ENCODE measurements at regions not wholly inside any gene's neighbourhood (a gene's known extent, or its start where the extent isn't known, plus 50 kb on each side); places are given as distances from the start of the nearest gene placed in this dataset.

DNA sequence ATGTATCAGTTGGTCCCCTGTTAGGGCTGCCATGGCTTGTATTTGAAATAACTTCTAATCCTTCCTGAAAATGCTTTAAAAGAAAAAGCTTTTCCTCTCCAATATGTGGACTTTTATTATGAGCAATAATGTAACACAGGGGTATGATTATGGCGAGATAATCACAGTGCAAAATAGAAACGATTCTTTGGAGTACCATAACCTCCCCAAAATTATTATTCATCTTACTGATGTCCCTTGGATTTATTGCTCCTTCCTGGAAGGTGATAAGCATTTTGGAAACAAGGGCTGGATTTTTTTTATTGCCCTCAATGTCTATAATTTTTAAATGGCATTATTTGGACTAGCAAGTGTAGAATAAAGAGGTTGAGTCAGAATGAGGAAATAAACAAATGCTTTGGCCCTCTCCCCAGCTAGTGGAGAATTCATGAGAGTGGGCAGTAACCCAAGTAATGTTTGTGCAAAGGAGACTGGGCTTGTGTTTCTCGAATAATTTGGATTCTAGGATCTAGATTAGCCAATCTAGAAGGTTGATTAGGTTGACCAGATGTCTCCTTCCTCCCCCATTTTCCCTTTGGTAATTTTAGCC is 403.9 kb upstream of the CELF2 start:
- no peak for DNase-seq (ENCODE audit: low read depth in 2 of 2)

GRCh38 chr10:10617686-10618085 is 400.0 kb upstream of the CELF2 start:
- no peak for DNase-seq (ENCODE audit: low read depth in 2 of 2)

GRCh38 chr10:10618139-10618538 is 399.5 kb upstream of the CELF2 start:
- no peak for DNase-seq (ENCODE audit: low read depth in 2 of 2)

DNA sequence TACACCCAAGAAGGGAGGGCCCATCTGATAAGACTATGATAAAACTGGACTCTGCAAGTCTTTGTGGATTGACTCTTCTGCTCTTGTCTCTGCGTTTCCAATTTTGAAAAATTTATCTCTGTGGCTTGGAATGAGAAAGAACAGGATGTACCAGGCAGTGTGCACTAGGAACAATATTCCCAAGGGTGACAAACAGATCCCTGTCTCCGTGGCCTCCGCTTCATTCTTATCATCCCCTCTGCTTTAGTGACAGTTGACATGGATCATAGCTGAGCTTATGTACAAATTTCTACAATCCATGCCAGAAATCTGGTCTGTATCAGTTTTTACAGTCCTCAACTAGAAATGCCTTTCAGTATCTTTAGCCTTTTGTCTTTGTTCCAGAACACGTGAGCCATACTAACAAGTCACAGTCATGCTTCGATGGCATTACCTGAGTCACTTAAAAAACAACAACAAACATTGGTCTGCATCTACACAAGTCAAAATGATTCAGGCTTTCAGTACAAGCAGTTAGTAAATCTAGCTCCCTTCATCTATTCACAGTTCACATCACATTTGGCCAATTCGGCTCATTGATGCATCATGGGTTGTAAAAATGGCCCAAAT is 393.6 kb upstream of the CELF2 start:
- DNase-seq (ENCODE audit: low read depth in 2 of 2): no peak

GRCh38 chr10:10624567-10624962 is 393.1 kb upstream of the CELF2 start:
- DNase-seq (ENCODE audit: low read depth in 2 of 2): no peak

DNA sequence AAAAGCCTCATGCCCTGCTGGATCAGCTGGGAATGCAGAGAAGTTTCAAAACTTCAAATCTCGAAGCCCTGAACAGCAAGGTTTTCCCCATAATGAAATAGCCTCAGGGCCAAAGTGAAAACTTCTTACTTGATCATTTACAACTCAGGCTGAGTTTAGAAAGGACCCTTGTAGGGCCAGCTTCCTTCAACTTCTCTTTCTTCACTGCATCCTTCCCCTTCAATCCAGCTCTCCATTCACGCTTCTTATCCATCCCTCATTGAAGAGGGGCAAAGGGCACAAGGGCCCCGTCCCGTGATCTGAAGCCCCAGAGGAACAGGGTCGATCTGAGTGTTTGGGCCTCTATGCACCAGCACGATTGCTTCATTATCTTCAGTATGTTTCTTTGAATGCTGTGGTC is 392.2 kb upstream of the CELF2 start:
- DNase-seq (ENCODE audit: low read depth in 2 of 2): no peak

GRCh38 chr10:10626734-10627133 is 390.9 kb upstream of the CELF2 start:
- DNase-seq (ENCODE audit: low read depth in 2 of 2): no peak

GRCh38 chr10:10627414-10627813 is 390.3 kb upstream of the CELF2 start:
- no peak for DNase-seq (ENCODE audit: low read depth in 2 of 2)

DNA sequence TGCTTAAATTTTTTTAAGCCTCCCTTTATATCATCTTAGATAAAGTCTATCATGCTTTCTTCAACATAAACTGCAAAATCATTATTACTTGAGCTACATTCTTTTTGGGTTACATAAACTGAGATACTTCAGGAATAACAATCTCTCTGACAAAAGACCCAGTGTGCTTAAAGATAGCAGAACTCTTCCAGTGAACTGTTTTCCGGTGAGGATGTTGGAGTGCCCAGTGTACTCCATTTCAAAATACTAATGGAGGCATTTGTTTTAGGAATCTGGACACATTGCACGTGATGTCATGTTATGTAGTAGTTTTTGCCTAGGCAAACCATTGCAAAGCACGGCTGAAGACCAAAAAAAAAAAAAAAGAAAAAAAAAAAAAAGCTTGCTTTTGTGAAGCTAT is 388.2 kb upstream of the CELF2 start:
- DNase-seq (ENCODE audit: low read depth in 2 of 2): no peak

DNA sequence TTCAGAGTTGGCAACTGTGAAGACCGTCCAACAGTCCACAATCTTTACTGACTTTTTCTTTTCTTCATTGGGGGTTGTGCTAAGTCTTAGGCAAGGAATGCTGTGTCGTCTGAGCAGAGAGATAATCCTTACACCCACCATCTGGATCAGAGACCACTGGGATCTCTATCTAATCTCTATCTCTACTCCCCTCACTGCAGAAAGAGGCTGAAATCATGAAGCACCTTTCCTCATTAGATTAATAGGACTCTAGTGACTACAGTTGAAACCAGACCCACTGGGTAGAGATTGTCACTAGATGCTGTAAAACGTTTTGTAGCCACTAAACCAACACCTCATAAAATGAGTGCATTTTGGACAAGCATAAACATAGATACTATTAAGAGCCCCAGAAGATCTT is 387.4 kb upstream of the CELF2 start:
- no peak for DNase-seq (ENCODE audit: low read depth in 2 of 2)

DNA sequence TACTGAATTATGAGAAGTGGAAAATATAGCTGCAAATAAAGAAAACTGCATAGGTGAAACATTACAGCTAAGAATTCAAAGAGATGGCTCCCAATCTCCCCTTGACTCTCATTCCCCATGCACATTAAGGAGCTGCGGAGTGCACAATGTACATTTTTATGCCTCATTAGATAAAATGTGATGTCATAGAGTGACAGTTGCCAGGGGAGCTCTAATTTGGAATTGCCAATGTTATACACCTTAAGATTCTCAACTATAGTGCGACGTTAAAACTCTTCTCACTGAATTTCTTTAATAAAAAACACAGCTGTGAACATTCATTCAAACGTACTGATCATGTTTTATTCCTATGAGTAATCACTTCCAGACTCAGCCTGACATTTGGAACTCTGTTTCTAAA is 386.9 kb upstream of the CELF2 start:
- DNase-seq (ENCODE audit: low read depth in 2 of 2): no peak

- DNase-seq (ENCODE audit: low read depth in 2 of 2): no peak
Measured at GRCh38 chr10:10642189-10642588, 375.5 kb upstream of the CELF2 start.

DNA sequence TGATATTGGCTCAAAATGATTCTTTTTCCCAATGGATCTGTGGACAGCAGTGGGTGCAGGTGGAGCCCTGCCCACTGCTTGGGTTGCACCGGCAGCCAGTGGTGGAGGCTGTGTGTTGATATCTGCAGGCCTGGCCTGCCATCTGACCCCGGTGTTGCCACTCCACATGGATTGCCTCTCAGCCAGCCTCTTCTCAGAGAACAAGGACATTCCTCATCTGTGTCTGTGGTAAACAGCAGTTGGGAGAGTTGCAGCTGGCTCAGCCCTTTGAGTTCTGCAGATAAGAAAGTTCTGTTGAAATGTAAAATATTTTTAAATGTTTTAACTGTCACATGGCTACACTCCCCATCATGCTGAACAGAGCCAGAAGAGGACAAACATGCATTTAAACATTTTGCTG is 374.9 kb upstream of the CELF2 start:
- no peak for DNase-seq (ENCODE audit: low read depth in 2 of 2)

- DNase-seq (ENCODE audit: low read depth in 2 of 2): no peak
Measured at GRCh38 chr10:10644008-10644646, 373.5 kb upstream of the CELF2 start.

DNA sequence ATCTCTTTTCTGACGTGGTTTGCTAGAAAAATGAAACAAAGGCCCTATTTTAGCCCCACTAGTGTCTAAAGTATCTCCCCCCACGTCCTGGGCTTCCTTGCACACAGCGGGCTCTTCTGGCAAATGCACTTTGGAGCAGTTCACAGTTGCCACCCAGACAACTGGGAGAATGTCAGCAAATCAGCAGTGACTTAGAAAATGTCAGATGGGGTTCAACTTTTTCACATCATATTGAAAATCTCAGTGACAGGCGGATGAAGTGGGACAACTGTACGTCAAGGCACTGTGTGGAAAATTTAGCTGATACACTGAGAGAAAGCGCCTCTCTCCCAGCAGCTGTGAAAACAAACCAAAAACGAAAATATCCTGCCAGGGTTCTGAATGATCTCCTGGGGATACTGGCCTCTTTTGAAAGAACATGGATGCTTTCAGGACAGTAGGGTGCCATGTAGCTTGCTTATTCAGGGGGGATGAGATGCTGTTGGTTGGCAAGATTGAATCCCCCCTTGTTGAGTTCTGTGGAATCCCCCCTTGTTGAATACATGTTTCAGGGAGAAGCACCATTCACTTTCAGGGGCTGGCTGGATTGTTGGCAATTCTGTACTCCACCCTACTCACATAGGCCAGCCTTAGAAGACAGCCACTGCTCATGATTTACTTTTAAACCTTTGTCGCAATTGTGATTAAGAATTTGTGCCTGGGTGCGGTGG is 372.8 kb upstream of the CELF2 start:
- DNase-seq (ENCODE audit: low read depth in 2 of 2): no peak

DNA sequence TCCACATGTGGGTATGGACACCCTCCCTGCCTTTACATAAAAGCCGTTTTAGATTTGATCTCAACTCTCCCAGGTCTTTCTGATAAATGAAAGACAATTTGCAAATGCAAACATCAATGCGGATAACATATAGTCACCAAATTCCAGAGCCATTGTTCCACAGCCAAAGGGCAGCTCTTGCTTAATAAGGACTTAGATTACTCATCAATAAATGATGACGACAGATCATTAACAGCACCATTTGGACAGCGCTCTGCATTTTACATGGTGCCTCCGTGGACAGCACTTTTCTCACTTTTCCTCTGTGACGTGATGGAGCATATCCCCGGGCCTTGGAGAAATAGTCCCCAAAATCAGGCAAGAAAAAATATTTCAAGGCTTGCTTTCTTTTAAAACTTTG is 370.3 kb upstream of the CELF2 start:
- no peak for DNase-seq (ENCODE audit: low read depth in 2 of 2)

DNA sequence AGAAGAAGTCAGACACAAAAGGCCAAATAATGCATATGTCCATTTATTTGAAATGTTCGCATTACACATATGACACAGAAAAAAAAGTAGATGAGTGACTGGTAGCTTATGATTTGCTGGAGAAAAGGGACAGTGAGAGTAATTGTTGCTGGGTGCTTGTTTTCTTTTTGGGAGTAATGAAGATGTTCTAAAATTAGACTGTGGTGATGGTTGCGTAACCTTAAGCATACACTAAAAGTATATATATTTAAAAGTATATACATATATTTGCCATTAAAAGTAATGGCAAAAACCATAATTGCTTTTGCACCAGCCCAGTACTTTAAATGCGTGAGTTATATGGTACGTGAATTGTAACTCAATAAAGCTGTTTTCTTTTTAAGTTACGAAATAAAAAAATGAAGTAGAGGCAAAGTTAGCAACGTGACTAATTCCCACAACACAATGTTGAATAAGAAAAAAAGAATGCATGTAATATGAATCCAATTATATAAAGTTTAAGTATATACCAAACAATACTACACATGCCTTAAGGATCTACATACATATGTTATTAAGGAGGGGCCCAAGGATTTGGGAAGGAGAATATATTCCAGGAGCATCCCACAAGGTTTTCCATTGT is 360.4 kb upstream of the CELF2 start:
- no peak for DNase-seq (ENCODE audit: low read depth in 2 of 2)

DNA sequence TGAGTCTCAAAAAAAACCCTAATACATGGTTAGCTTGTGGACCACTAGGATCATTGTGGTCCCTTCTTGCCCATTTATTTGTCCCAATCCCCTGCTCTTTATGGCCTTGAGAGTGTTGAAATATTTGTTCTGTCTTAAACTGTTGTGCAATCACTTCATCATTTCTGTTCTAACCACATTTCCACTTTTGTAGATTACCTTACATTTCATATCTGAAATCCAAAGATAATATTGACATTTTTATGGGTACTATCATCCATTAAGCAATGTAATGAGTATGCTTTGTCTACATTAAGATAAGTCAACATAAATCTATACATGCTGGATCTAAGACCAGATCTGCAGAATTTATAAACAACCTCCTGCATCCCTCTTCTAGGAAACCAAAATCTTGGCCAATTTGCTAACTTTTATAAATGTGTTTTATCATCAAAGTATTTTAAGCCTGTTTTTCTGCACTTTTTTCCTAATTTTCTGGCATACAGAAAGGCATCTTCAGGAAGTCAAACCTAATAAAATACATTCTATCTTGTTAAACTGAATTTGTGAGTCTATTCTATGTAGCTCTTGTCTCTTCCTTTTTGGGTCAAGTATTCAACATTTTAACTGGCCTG is 359.4 kb upstream of the CELF2 start:
- no peak for DNase-seq (ENCODE audit: low read depth in 2 of 2)

- DNase-seq (ENCODE audit: low read depth in 2 of 2): no peak
Measured at GRCh38 chr10:10660054-10660453, 357.6 kb upstream of the CELF2 start.

DNA sequence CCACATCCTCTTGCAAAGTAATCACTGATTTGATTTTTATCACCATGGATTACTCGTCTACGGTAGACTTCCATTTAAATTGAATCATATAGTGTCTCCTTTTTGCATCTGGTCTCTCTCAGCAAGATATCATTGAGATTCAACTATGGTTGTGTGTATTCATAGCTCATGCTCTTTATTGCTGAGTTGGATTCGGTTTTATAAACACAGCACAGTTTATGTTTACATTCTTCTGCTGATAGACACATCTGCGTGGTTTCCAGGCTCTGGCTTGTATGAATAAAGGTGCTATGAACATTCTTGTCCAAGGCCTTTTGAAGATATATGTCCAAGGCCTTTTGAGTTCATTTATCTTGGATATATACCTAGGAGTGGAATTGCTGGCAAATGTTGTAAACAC is 356.5 kb upstream of the CELF2 start:
- no peak for DNase-seq (ENCODE audit: low read depth in 2 of 2)

GRCh38 chr10:10662716-10663408 is 354.8 kb upstream of the CELF2 start:
- no peak for DNase-seq (ENCODE audit: low read depth in 2 of 2)
